ENCODE measurements at regions not wholly inside any gene's neighbourhood (a gene's known extent, or its start where the extent isn't known, plus 50 kb on each side); places are given as distances from the start of the nearest gene placed in this dataset.

GRCh38 chr13:18961383-18962117 lies 220.1 kb downstream of the TUBA3C start:
- Mint-ChIP-seq H3K4me1 (no peaks in the 10 kb centered on the region), H3K36me3 (ENCODE audit: low read depth) (peaks cover 3% of the 10 kb centered on the region), H3K4me3 (no peak overlapping the region), H3K9me3 (peaks cover 96% of the 10 kb centered on the region), H3K27ac (no peak overlapping the region), H3K27me3 (ENCODE audit: insufficient read depth) (no peaks in the 10 kb centered on the region)
- no peaks in the 10 kb centered on the region for H3K4me1 ChIP-seq (ENCODE audit: control insufficient read depth, insufficient read depth, low read length)
- DNase-seq: no peak
- H3K36me3 ChIP-seq (ENCODE audit: control insufficient read depth, insufficient read depth, low read length): no peaks in the 10 kb centered on the region
- 44 to 64% methylated on average over 2 to 4 of the region's 4 CpGs for WGBS, 2 experiments (ENCODE audit: insufficient coverage in 1 of 2, insufficient read length in 1 of 2)
- peaks cover 46% of the 10 kb centered on the region for H3K9me3 ChIP-seq (ENCODE audit: control insufficient read depth, low read length)
- no peaks in the 10 kb centered on the region for H3K27me3 ChIP-seq (ENCODE audit: control insufficient read depth, insufficient read depth, low read length, poor library complexity, severe bottlenecking)
- no peak overlapping the region for H3K9ac ChIP-seq (ENCODE audit: extremely low read depth, low read length, poor library complexity, severe bottlenecking)
- TF ChIP-seq CTCF (conservative IDR thresholded peaks at IDR 0.05): no peak
- H3K27ac ChIP-seq (ENCODE audit: low read depth, low read length): no peak overlapping the region
- H3K4me3 ChIP-seq (ENCODE audit: low read length): no peak overlapping the region

GRCh38 chr13:18960637-18961227 lies 220.9 kb downstream of the TUBA3C start:
- Mint-ChIP-seq H3K9me3 (peaks cover 96% of the 10 kb centered on the region), H3K27me3 (ENCODE audit: insufficient read depth) (no peaks in the 10 kb centered on the region), H3K27ac (no peak overlapping the region), H3K4me1 (no peaks in the 10 kb centered on the region), H3K36me3 (ENCODE audit: low read depth) (peaks cover 7% of the 10 kb centered on the region), H3K4me3 (no peak overlapping the region)
- Histone ChIP-seq H3K36me3 (ENCODE audit: control insufficient read depth, insufficient read depth, low read length) (no peaks in the 10 kb centered on the region), H3K9me3 (ENCODE audit: control insufficient read depth, low read length) (peaks cover 46% of the 10 kb centered on the region), H3K27ac (ENCODE audit: low read depth, low read length) (no peak overlapping the region), H3K9ac (ENCODE audit: extremely low read depth, low read length, poor library complexity, severe bottlenecking) (no peak overlapping the region), H3K4me3 (ENCODE audit: low read length) (no peak overlapping the region), H3K4me1 (ENCODE audit: control insufficient read depth, insufficient read depth, low read length) (no peaks in the 10 kb centered on the region), H3K27me3 (ENCODE audit: control insufficient read depth, insufficient read depth, low read length, poor library complexity, severe bottlenecking) (no peaks in the 10 kb centered on the region)
- WGBS, 2 experiments (ENCODE audit: insufficient coverage in 1 of 2, insufficient read length in 1 of 2): 60% methylated on average over 5 of the region's 5 CpGs; no CpG with 5 or more reads in 1 of the 2 experiments
- DNase-seq: no peak
- no peak for TF ChIP-seq CTCF (conservative IDR thresholded peaks at IDR 0.05)

- Histone ChIP-seq H3K4me1 (ENCODE audit: control insufficient read depth, insufficient read depth, low read length) (no peaks in the 10 kb centered on the region), H3K9me3 (ENCODE audit: control insufficient read depth, low read length) (peaks cover 49% of the 10 kb centered on the region), H3K27me3 (ENCODE audit: control insufficient read depth, insufficient read depth, low read length, poor library complexity, severe bottlenecking) (no peaks in the 10 kb centered on the region), H3K27ac (ENCODE audit: low read depth, low read length) (no peak overlapping the region), H3K9ac (ENCODE audit: extremely low read depth, low read length, poor library complexity, severe bottlenecking) (no peak overlapping the region), H3K36me3 (ENCODE audit: control insufficient read depth, insufficient read depth, low read length) (no peaks in the 10 kb centered on the region), H3K4me3 (ENCODE audit: low read length) (no peak overlapping the region)
- 33 to 70% methylated on average over 1 to 6 of the region's 6 CpGs for WGBS, 2 experiments (ENCODE audit: insufficient coverage in 1 of 2, insufficient read length in 1 of 2)
- Mint-ChIP-seq H3K4me1 (no peaks in the 10 kb centered on the region), H3K27ac (no peak overlapping the region), H3K9me3 (peaks cover 97% of the 10 kb centered on the region), H3K36me3 (ENCODE audit: low read depth) (peaks cover 7% of the 10 kb centered on the region), H3K4me3 (no peak overlapping the region), H3K27me3 (ENCODE audit: insufficient read depth) (no peaks in the 10 kb centered on the region)
- no peak for TF ChIP-seq CTCF (conservative IDR thresholded peaks at IDR 0.05)
- DNase-seq: no peak
These were observed 221.6 kb downstream of the TUBA3C start for GRCh38 chr13:18959996-18960395.
